KMS-11 (cell line): ENCODE measurements at regions not wholly inside any gene's neighbourhood (a gene's known extent, or its start where the extent isn't known, plus 50 kb on each side); places are given as distances from the start of the nearest gene placed in this dataset.

Source experiments
- H2AFZ ChIP-seq: fragments of 200-600 bp; sonication (generic); 2 replicates; pipeline ENCODE4 v1.6.1; 2016; ENCODE audit warnings: antibody characterized with exemption, mixed run types, low read depth
- H3K27ac ChIP-seq: fragments of 200-600 bp; sonication (generic); 2 replicates; pipeline ENCODE4 v1.6.1; 2016; ENCODE audit warnings: mild to moderate bottlenecking, mixed run types
- H3K27me3 ChIP-seq: fragments of 200-600 bp; sonication (generic); 2 replicates; pipeline ENCODE4 v1.6.1; 2017; ENCODE audit warnings: mild to moderate bottlenecking, low read depth, mixed run types, moderate library complexity; ENCODE audit not compliant: insufficient read depth
- H3K36me3 ChIP-seq: fragments of 200-600 bp; sonication (generic); 2 replicates; pipeline ENCODE4 v1.6.1; 2017; ENCODE audit warnings: mild to moderate bottlenecking, mixed run types; ENCODE audit not compliant: insufficient read depth
- H3K4me1 ChIP-seq: fragments of 200-600 bp; sonication (generic); 2 replicates; pipeline ENCODE4 v1.6.1; 2016; ENCODE audit warnings: mild to moderate bottlenecking, low read depth, mixed run types; ENCODE audit not compliant: poor library complexity, severe bottlenecking
- H3K4me2 ChIP-seq: fragments of 200-600 bp; sonication (generic); 2 replicates; pipeline ENCODE4 v1.7.0; 2016; ENCODE audit warnings: mild to moderate bottlenecking, mixed run types
- H3K4me3 ChIP-seq: fragments of 200-600 bp; sonication (generic); IDR thresholded peaks from 2 replicates; pipeline ENCODE4 v1.6.1; 2017; ENCODE audit warnings: low read depth, low read length, mixed read lengths; ENCODE audit not compliant: insufficient read depth
- H3K79me2 ChIP-seq: fragments of 200-600 bp; sonication (generic); 2 replicates; pipeline ENCODE4 v1.6.1; 2016; ENCODE audit warnings: low read depth, mixed run types; ENCODE audit not compliant: insufficient read depth
- H3K9ac ChIP-seq: fragments of 200-600 bp; sonication (generic); 2 replicates; pipeline ENCODE4 v1.6.1; 2016; ENCODE audit warnings: mild to moderate bottlenecking, mixed run types
- H4K20me1 ChIP-seq: fragments of 200-600 bp; sonication (generic); 2 replicates; pipeline ENCODE4 v1.6.1; 2016; ENCODE audit warnings: mild to moderate bottlenecking, mixed run types; ENCODE audit not compliant: insufficient read depth
- CTCF ChIP-seq: fragments of 200-600 bp; sonication (generic); conservative IDR thresholded peaks from 2 replicates; pipeline ENCODE4 v1.6.1; 2017; ENCODE audit warnings: low read depth, mild to moderate bottlenecking, antibody characterized with exemption, low read length, moderate library complexity, mixed read lengths

DNA sequence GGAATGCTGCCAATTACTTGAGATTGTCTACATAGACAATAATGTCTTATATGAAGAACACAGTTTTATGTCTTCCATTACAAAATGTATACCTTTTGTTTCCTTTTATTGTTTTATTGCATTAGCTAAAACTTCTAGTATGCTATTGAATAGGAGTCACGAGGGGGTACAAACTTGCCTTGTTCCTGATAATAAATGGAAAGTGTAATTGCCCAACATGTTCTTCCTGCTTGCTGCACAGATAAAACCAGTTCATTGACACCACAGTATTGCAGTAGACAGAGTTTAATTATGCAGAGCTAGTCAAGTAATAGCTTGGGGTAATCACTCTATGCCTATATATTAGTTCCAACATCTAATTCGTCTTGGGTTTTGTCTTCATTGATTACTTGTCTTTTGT is 1276.2 kb upstream of the NRXN1 start:
- H3K4me3 ChIP-seq: no peak overlapping the region
- no peak overlapping the region for H3K4me2 ChIP-seq
- no peak overlapping the region for H2AFZ ChIP-seq
- no peaks in the 10 kb centered on the region for H3K36me3 ChIP-seq
- no peaks in the 10 kb centered on the region for H3K79me2 ChIP-seq
- H4K20me1 ChIP-seq: no peaks in the 10 kb centered on the region
- no peaks in the 10 kb centered on the region for H3K27me3 ChIP-seq
- no peaks in the 10 kb centered on the region for H3K4me1 ChIP-seq
- no peak for TF ChIP-seq CTCF
- no peak overlapping the region for H3K9ac ChIP-seq
- H3K27ac ChIP-seq: no peak overlapping the region

DNA sequence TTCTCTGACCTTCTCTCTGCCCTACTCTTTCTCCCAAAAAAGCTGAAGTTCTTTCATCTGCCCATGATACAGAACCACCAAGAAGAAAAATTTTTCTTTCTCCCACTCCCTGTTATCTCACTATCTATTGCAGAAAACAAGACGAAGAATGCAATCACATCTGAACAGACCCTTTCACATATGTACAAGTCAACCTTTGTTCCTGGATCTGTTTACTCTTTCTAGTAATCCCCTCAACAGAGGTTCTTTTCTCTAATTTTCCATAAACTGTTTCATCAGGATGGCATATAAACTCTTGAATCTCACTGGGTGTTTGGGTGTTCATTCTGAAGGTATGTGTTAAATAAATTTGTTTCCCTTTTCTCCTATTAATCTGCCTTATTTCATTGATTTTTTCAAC is 1262.7 kb upstream of the NRXN1 start:
- Histone ChIP-seq H3K4me1 (no peaks in the 10 kb centered on the region), H3K36me3 (no peaks in the 10 kb centered on the region), H3K27me3 (no peaks in the 10 kb centered on the region), H4K20me1 (no peaks in the 10 kb centered on the region), H2AFZ (no peak overlapping the region), H3K4me3 (no peak overlapping the region), H3K9ac (no peak overlapping the region), H3K79me2 (no peaks in the 10 kb centered on the region), H3K4me2 (no peak overlapping the region), H3K27ac (no peak overlapping the region)
- no peak for TF ChIP-seq CTCF

DNA sequence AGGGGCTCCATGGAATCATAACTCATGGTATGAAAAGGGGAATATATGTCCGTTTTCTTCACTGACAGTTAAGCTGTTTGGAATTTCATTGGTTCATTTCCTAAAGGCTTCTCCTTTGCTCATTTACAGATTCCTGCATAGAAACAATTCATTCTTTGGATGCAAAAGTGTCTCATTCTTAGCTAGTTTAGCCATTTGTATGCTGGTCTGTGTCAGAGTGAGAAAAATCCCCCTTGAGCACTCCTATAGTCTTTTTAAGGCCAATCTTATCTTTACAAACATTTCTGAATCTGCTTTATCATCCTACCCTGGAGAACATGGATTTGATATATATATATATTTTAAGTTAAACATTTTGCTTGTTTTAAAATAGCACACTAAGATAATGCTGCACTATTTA is 1260.9 kb upstream of the NRXN1 start:
- no peak for TF ChIP-seq CTCF
- no peak overlapping the region for H3K4me2 ChIP-seq
- no peaks in the 10 kb centered on the region for H3K79me2 ChIP-seq
- H2AFZ ChIP-seq: no peak overlapping the region
- no peaks in the 10 kb centered on the region for H3K27me3 ChIP-seq
- no peaks in the 10 kb centered on the region for H3K36me3 ChIP-seq
- H3K27ac ChIP-seq: no peak overlapping the region
- H3K4me3 ChIP-seq: no peak overlapping the region
- no peaks in the 10 kb centered on the region for H3K4me1 ChIP-seq
- no peaks in the 10 kb centered on the region for H4K20me1 ChIP-seq
- H3K9ac ChIP-seq: no peak overlapping the region

- Histone ChIP-seq H3K4me2 (no peak overlapping the region), H4K20me1 (no peaks in the 10 kb centered on the region), H3K27ac (no peak overlapping the region), H3K4me1 (no peaks in the 10 kb centered on the region), H3K27me3 (no peaks in the 10 kb centered on the region), H2AFZ (no peak overlapping the region), H3K9ac (no peak overlapping the region), H3K79me2 (no peaks in the 10 kb centered on the region), H3K4me3 (no peak overlapping the region), H3K36me3 (no peaks in the 10 kb centered on the region)
- no peak for TF ChIP-seq CTCF
Observed at GRCh38 chr2:52289741-52290140, 1257.8 kb upstream of the NRXN1 start.

DNA sequence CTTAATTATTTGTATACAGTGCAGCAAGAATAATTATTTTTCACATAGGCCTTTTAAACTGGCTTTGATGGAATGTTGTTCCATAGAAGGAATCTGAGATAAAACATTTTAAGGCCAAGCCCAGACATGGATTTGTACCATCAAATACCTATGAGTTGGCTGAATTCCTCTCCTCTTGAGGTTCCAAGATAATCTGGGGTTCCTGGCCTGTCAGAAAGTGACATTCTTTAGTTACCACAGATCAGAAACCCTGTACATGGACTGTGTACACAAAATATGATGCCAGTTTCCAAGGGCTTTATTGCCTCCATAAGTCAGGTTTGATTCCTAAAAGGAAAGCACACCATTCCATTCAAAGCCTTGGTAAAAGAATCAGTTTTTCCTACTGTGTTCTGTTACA is 1256.7 kb upstream of the NRXN1 start:
- H3K27me3 ChIP-seq: no peaks in the 10 kb centered on the region
- no peak overlapping the region for H3K4me3 ChIP-seq
- no peaks in the 10 kb centered on the region for H3K36me3 ChIP-seq
- no peak for TF ChIP-seq CTCF
- H2AFZ ChIP-seq: no peak overlapping the region
- H3K4me1 ChIP-seq: no peaks in the 10 kb centered on the region
- H4K20me1 ChIP-seq: no peaks in the 10 kb centered on the region
- H3K27ac ChIP-seq: no peak overlapping the region
- H3K4me2 ChIP-seq: no peak overlapping the region
- no peaks in the 10 kb centered on the region for H3K79me2 ChIP-seq
- H3K9ac ChIP-seq: no peak overlapping the region
